Suprapubic skin (tissue), 4 donors: ENCODE measurements at regions not wholly inside any gene's neighbourhood (a gene's known extent, or its start where the extent isn't known, plus 50 kb on each side); places are given as distances from the start of the nearest gene placed in this dataset.

Source experiments
- EP300 ChIP-seq: sonication (generic); formaldehyde crosslinking; IDR thresholded peaks from one replicate; pipeline ENCODE4 v1.6.1; 2017; ENCODE audit warnings: antibody characterized with exemption
- POLR2AphosphoS5 ChIP-seq, 3 donors: sonication (generic); formaldehyde crosslinking; IDR thresholded peaks; one replicate each; pipeline ENCODE4 v1.6.1; 2017; ENCODE audit warnings: antibody characterized with exemption in 3 of 3
- TF ChIP-seq, protein P1 (sequence below), 2 donors: fragments of 200-600 bp in 1 of 2; fragments of 450-650 bp in 1 of 2; sonication (generic) in 1 of 2; IDR thresholded peaks; one replicate each; pipeline ENCODE4 v1.5.1; 2016 to 2019; ENCODE audit warnings: antibody characterized with exemption in 2 of 2, mild to moderate bottlenecking in 1 of 2, moderate library complexity in 1 of 2

GRCh38 chr22:48494968-48495750 is 1332.5 kb downstream of the BRD1 start:
- no peak for TF ChIP-seq POLR2AphosphoS5 (IDR thresholded peaks at IDR 0.05)
- TF ChIP-seq, protein P1, sequence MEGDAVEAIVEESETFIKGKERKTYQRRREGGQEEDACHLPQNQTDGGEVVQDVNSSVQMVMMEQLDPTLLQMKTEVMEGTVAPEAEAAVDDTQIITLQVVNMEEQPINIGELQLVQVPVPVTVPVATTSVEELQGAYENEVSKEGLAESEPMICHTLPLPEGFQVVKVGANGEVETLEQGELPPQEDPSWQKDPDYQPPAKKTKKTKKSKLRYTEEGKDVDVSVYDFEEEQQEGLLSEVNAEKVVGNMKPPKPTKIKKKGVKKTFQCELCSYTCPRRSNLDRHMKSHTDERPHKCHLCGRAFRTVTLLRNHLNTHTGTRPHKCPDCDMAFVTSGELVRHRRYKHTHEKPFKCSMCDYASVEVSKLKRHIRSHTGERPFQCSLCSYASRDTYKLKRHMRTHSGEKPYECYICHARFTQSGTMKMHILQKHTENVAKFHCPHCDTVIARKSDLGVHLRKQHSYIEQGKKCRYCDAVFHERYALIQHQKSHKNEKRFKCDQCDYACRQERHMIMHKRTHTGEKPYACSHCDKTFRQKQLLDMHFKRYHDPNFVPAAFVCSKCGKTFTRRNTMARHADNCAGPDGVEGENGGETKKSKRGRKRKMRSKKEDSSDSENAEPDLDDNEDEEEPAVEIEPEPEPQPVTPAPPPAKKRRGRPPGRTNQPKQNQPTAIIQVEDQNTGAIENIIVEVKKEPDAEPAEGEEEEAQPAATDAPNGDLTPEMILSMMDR (IDR thresholded peaks at IDR 0.05) = no peak
- no peak for TF ChIP-seq EP300
